HEK293 (cell line): ENCODE measurements at regions not wholly inside any gene's neighbourhood (a gene's known extent, or its start where the extent isn't known, plus 50 kb on each side); places are given as distances from the start of the nearest gene placed in this dataset.

Source experiments
- BCL6B ChIP-seq: fragments of 450-650 bp; formaldehyde crosslinking; IDR thresholded peaks from 2 replicates; pipeline ENCODE4 v1.5.1; 2017; ENCODE audit warnings: missing biosample characterization, missing genetic modification characterization
- CTCF ChIP-seq: fragments of 450-650 bp; formaldehyde crosslinking; IDR thresholded peaks from 2 replicates; pipeline ENCODE4 v1.5.1; 2016; ENCODE audit warnings: missing biosample characterization, missing genetic modification characterization
- PRDM6 ChIP-seq: fragments of 450-650 bp; formaldehyde crosslinking; IDR thresholded peaks from 2 replicates; pipeline ENCODE4 v1.5.1; 2017; ENCODE audit warnings: missing biosample characterization, missing genetic modification characterization

GRCh38 chrX:93580634-93581033, 92.7 kb downstream of the NAP1L3 start:
- no peak for TF ChIP-seq CTCF (tag by site-specific recombination)
- no peak for TF ChIP-seq PRDM6 (tag by site-specific recombination)
- TF ChIP-seq BCL6B (tag by site-specific recombination), result no peak
